Hematopoietic multipotent progenitor cell treated with erythropoietin and hydrocortisone succinate and interleukin-3 and kit ligand, for 6 days (in vitro differentiated cells): ENCODE measurements at regions not wholly inside any gene's neighbourhood (a gene's known extent, or its start where the extent isn't known, plus 50 kb on each side); places are given as distances from the start of the nearest gene placed in this dataset.
A peak's percentile ranks its signal among the peaks of the same experiment; 100 is the strongest.
"Not testable (repeated sequence)": the region's sequence is repeated elsewhere in the genome, so short reads cannot be mapped to it uniquely, and the experiment has no call there.

Experiments
- DNase-seq: peaks from one replicate; pipeline ENCODE4 v3.0.0-alpha.2; 2015

DNA sequence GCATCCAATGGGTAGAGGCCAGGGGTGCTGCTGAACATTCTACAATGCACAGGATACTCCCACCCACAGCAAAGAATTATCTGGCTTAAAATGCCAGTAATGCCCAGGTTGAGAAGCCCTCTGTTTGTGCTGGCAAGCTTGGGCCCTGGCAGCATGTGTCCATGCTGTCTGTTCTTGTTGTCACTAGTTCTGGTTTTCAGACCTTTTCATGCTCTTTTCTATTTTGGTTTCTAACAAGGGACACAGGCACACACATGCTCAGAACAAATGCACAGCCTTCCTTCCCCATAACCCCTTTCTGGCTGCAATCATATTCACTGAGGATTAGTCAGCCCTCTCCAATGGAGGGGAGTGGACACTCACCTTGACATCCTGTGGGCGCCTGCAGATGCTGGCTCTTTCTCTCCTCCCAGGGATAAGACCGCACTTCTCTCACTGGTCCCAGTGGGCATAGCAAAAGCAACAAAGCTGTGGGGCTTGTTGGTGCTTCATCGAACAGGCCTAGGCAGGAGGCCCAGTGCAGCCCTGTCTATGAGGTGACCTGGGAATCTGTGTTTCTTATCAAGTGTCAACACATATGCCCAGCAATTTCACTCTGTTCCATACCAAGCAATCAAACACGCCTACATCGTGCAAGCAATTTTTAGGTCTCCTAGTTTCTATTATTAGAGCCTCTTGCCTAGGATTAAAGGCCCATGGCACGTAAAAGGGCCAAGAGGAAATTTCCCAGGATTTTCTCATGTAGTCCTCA is 271.1 kb upstream of the CCL2 start:
- DNase-seq = no peak

DNA sequence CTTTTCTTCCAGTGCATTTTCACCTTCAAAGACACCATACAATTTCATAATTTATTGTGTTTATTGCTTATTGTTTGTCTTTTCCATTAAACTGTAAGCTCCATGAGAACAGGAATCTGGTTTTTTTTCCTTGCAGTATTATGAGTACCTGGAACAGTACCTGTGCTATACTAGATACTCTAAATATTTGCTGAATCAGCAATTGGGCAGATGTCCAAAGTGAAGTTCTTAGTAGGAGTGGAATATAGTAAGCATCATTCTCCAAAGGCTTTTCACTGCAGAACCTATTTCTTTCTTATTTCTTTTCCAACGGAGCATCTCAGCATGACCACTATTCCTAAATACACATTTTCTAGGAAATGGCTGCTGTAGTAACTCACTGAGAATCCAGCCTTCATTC is 269.0 kb upstream of the CCL2 start:
- DNase-seq = no peak

DNA sequence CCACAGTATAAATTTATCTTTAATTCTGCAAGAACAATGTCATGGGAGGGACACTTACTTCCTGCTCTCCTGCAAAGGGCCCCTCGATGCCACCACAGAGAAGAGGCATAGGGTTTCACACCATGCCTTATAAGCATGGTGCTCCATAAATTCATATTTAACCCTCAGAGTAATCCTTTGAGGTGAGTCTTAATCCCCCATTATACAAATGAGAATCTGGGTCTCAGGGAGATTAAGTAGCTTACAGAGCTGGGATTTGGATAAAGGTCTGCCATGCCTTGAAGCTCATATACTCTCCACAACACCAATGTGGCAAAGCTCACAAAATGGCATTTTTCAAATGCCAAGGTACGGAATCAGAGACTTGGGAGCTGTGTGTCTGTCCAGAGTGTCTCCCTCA is 268.5 kb upstream of the CCL2 start:
- DNase-seq = no peak

DNA sequence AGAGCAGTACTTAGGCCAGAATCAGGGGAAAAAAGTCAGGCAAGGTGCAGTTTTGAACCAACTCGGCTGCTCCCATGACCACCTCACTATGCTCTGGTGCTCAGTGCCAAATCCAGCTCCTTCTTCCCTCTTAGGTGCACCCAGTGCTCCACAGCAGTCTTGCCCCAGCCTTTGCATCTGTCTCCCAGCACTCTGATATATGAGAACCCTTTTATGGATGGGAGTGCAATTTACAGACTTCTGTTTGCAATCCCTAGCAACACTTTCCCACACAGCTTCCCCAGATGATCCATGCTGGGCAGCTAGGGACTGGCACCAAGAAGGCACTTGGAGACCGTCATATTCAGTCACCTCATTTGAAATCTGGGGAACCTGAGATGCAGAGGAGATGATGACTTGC is 267.9 kb upstream of the CCL2 start:
- no peak for DNase-seq

DNA sequence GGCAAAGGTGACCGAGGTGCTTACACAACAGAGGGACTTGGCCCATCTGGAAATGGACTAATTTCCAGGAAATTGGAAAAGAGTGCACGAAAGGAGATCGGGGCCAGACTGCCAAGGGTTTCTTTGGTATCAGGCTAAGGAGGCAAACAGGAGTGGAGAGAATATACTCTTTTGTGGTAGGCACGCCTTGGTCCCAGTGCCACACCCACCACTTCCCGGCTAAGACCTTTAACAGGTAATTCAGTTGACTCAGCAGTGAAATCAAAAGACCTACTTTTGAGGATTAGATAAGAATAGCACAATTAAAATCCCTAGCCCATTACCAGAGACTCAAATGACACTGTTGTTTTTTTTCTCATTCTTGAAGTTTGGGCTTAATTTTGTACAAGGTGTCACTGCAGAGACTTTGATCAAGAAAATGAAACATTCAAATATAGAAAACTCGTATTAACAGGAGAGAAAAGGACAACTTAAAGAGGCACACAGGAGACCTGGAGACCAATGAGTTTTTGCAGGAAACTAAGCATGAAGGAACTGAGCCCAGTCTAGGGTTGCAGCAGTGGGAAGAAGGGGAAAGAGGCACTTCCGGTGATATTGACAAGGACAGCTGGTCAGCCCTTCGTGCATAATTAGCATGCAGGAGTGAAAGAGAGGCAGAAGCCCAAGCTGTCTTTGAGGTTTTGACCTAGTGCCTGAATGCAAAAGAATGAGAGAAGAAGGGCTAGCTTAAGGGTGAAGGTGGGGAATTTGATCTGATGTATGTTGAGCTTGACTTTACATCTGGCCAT is 265.5 kb upstream of the CCL2 start:
- DNase-seq = no peak

DNA sequence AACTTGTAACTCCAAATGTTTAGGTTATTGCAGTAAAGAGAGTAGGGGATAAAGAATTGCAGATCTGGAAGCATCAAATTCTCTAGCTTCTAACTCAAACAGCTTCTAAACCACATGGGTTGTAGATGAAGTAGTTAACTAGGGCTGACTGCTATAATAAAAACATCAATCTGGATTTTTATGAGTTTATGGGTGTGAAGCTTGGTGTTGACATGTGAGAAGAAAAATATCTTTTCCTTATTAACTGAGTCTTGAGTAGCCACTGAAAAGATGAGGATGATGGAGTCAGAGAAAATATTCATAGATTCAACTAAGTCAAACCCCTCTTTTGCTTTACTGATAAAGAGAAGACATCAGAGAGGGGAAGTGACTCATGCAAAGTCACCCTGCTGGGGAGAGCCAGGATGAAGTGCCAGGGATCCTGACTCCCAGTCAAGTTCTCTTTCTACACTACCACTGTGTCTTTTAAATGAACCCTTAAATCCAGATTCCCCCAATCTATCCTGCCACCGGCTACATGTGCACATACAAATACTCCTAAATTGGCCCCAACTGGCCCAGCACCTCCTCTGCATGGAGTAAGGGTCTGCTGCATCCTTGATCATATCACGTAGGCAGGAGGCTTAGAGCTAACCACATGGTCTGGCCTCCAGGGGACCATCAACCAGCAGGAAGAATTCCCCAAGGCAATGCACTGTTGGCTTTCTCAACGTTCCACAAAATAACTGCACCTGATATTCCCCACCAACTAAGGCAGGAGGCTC is 264.0 kb upstream of the CCL2 start:
- peak; percentile 17 for DNase-seq

DNA sequence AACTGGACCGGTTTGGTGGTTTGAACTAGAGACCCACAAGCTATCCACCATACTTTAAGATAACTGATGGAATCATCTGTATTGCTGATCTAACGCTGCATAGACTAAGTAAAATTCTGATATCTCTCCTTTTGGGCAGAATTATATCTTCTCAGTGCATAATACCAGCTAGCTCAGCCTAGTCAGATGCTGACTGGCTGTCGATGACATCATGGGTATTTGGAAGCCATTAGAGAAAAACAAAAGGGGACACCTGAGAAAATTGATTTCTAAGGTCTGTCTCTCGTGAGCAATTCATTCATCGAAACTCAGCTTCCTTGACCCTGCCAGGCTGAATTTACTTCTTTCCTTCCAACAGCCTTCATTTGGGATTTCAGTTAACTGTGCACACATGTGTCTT is 263.0 kb upstream of the CCL2 start:
- DNase-seq = no peak

DNA sequence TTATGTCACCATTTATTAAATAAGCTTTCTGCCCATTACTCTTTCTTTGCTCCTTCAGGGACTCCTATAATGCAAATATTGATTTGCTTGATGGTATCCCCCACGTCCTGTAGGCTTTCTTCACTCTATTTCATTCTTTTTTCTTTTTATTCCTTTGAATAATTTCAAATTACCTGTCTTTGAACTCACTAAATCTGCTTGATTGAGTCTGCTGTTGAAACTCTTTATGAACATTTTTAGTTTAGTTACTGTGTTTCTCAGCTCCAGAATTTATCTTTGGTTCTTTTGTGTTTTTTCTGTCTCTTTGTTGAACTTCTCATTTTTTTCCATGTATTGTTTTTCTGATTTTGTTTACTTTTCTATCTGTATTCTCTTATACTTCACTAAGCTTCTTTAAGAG is 254.4 kb upstream of the CCL2 start:
- DNase-seq = no peak

DNA sequence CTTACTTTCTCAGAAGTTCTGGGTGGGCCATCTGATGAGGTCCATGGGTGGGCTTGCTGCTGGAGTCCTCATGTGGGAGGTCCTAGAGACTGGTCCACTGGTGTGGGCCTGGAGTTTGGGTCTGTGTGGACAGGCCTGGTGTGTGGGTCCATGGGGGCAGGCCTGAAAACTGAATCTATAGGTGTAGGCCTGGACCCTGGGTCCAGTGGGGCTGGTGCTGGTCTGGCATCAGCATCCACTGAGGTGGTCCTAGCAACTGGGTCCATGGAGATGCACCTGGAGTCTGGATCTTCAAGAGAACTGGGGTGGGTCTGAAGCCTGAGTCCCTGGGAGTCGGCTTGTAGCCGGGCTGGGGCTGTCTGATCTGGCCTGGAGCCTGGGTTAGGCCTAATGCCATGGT is 253.8 kb upstream of the CCL2 start:
- DNase-seq = no peak

DNA sequence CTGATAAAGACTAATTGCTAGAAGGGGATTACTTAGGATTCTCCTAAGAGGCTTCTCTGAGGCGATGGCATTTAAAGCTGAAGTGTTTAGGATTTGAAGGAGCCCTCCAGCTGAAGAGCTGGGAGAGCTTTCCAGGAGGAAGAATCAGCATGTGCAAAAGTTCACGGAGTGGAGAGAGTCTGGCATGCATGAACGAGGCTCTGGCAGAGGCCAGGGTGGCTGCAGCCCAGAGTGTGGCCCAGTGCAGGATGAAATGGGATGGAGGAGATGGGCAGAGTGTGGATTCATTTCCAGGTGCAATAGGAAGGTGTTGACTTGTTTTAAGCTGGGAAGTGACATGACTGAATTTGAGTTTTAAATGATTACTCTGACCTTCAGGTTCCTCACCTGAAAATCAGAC is 249.0 kb upstream of the CCL2 start:
- no peak for DNase-seq

DNA sequence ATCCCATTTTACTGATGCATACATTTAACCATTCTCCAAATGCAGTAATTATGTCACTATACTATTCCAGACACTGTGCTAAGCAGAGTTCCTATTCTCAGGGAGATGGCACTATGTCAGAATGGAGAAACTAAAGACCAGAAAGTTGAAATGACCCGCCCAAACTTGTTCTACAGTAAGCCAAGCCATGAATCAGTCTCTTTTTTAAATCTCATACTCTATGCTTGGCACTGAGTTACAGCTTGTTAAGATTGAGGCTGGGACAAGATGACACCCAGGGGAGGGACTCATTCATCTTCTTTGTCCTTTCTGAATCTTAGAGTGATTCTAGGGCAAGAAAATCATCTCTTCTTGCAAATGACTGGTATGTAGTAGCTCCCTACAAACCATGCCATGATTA is 247.0 kb upstream of the CCL2 start:
- no peak for DNase-seq

DNA sequence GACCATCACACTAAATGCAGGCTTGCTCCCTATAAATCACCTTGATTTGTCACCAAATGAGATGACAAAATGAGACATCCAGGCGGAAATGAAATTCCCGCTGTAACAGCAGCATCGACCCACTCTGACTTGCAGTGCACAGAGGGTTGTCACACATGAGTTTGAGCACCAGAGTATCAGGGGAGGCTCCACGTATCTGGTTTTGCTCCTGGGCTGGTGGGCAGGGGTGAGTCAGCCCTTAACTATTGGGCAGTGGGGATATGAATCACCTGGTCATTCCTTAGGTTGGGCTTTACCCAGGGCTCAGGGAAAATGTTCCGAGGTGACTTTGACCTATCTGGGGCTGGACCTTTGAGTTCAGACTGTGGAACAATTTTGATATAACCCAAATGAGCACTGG is 245.2 kb upstream of the CCL2 start:
- no peak for DNase-seq

DNA sequence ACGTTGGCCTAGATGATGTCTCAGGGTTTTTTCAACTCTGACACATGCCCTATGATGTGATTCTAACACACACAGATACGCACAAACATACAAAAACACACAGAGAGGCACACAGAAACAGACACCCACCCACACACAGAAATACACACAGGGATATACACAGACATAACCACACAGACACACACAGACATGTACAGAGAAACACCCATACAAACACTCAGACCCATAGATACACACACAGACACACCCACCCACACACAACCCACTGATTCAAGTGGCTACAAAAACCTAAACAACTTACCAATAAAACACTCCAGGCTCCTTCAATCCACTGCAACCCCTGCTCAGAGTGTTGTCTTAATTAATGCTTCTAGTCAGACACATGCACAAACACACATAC is 244.6 kb upstream of the CCL2 start:
- DNase-seq = no peak

DNA sequence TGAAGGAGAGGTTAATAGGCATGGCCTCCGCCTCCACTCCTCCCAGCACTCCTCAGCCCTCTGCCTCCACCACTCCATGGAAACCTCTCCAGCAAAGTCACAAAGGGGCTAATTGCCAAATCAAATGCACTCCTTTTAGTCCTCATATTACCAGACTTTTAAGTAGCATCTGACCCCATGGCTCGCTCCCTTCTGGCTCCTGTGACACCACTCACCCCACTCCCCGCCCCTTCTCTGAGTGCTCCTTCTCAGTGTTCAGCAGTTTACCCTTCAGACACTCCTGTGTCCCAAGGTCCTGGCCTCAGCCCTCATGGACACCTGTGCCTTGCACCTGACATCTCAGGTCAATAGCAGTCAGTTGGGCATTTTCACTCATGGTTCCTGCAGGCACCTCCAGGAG is 243.5 kb upstream of the CCL2 start:
- no peak for DNase-seq

DNA sequence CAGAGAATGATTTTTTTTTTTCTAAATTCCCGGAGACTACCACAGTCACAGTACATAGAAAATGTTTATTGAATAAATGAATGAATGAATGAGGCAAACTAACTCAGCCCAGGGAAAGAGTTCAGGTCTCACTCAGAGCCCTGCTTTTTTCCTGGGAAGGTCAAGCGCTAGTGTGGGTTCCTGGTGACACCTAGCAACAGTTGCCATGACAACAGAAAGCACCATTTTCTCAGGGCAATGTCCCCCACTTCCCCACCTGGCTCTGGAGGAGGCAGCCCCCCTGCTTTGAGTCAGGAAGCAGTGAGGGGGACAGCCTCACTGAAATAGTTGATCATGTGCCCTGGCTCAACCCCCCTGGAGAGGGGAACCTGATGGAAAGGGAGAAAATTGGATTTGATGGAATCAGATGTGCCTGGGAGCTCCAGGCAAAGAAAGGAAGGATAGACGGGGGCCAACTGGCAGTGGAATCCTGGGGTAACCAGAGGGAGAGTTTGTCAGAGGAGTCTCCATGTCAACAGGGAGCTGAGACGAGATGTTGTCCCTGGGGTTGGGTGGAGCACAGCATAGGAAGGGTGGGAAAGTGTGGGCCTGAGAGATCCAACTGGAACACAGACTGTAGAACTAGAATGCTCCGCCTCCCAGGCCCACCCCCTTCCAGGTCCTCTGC is 242.2 kb upstream of the CCL2 start:
- DNase-seq = no peak

DNA sequence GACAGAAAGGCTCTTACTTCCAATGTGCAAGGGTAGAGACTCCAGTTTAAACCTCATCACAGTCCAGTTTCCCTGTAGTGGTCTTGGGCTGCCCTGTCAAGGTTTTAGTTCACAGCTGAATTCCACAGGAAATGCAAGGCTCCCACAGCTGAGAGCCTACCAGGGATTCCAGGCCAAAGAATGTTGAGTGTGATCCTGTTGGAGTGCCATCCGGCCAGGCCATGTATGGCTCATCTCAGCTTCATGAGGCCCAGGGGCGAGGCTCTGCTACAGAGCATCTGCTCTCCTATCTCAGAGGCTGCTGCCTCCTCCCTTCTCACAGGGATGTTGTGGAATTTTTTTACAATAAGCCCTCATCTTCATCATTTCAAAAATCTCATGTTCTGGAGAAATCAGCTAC is 239.8 kb upstream of the CCL2 start:
- no peak for DNase-seq

DNA sequence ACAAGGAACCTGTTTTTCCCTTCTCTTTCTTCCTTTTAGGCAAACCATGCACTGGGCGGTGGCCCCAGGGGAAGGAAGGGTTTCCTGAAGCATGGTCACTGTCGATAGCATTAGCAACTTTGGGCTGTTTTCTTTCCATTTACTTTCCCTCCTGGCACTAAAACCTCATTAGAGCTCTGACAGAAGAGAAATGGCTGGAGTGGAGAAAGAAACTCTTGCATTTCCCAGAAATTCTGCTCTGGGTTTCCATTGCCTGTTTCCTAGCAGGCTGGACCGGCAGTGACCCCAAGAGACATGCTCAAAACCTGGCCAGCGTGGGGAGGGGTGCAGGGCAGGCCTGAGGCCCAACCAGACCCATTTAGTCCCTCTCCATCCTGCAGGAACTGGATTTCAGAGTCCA is 230.7 kb upstream of the CCL2 start:
- DNase-seq = no peak

DNA sequence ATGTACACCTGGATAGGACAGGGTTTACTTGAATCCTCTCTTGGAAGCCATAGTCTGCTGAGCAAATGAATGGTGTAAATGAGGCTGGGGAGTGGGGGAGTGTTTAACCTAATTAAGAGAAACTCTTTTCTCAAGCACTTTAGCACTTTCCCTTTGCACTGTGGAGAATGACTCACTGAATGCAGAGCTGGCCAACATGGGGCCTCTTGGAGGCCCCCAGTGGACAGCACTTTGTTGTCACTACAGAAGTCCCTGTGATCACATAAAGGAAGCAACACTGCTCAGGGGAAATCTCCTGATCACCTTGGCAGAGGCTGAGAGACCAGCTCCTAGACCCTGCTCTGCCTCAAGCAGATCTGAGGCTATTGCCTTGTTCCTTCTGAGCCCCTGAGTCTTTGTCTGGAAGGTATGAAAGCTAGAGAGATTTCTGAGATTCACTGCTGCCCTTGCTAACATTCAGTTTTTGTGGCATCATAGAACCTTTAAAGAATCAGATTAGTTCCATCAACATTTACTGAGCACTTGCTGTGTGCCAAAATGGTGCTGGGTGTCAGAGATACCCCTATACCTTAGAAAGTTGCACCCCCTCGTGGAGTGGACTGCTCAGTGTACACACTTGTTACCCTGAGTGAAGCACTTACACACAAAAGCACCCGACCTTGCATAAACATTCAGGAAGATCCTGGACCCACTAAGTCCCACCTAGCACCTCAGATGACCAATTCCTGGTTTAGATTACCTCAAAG is 230.1 kb upstream of the CCL2 start:
- peak; percentile 3 for DNase-seq

DNA sequence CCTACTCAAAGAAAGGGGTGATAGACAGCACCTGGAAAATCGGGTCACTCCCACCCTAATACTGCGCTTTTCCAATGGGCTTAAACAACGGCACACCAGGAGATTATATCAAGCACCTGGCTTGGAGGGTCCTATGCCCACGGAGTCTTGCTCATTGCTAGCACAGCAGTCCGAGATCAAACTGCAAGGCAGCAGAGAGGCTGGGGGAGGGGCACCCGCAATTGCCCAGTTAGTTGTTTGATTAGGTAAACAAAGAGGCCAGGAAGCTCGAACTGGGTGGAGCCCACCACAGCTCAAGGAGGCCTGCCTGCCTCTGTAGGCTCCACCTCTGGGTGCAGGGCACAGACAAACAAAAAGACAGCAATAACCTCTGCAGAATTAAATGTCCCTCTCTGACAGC is 224.5 kb upstream of the CCL2 start:
- not testable (repeated sequence) for DNase-seq

DNA sequence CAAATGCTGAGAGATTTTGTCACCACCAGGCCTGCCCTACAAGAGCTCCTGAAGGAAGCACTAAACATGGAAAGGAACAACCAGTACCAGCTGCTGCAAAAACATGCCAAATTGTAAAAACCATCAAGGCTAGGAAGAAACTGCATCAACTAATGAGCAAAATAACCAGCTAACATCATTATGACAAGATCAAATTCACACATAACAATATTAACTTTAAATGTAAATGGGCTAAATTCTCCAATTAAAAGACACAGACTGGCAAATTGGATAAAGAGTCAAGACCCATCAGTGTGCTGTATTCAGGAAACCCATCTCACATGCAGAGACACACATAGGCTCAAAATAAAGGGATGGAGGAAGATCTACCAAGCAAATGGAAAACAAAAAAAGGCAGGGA is 222.8 kb upstream of the CCL2 start:
- not testable (repeated sequence) for DNase-seq

DNA sequence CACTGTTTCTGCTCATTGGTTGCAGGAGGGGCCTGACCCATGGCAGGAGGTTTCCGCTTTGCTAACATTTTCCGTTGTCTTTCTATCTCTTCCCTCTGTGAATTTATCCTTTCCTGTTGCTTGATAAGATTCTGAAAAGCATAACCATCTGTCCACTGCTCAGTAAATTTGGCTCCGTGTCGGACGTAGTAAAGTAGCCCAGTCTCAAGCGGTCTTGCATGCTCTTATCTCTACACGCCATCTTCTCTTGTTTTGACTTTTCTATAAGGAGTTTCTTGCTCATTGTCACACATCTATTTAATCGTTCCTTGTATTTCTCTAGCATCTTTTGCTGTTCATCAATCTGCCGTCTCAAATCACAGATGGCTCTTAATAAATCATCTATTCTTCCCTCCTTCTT is 216.3 kb upstream of the CCL2 start:
- DNase-seq = not testable (repeated sequence)

DNA sequence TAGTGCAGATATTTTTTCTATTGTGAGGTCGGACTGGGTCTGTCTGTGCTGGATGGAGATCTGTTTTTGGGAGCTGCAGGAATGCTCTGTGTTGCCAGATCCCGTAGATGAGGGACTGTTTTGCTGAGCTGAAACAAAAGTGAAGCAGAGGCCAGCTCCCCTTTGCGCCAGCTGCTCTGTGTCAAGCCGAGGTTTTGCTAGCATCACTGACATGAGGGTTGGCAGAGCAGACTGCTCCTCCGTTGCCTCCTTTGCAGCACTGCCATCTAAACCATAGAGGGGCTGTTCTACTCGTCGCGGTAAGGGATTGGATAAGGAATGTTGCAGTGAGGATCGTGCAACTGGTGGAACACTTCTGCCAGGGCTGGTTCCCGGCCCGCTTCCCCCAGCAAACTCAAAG is 215.9 kb upstream of the CCL2 start:
- DNase-seq = not testable (repeated sequence)
